ENCODE measurements at regions not wholly inside any gene's neighbourhood (a gene's known extent, or its start where the extent isn't known, plus 50 kb on each side); places are given as distances from the start of the nearest gene placed in this dataset.

DNA sequence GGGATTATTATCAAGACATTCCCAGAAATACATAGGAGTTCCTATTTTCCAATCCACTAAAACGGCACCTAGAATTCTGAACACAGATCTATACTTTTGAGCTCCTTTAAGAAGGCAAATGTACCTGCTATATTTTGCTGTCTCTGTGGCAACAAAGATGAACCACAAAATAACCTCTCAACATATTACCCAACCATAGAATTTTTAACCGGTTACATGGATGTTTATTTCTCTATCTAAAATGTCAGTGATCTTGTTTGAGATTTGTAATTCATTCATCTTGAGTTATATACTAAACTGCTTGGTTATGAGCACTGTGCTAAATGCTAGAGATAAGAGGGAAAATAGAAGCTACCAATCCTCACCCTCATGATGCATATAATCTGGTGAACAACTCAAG lies 117.5 kb upstream of the HMGCLL1 start:
- no peak for DNase-seq

DNA sequence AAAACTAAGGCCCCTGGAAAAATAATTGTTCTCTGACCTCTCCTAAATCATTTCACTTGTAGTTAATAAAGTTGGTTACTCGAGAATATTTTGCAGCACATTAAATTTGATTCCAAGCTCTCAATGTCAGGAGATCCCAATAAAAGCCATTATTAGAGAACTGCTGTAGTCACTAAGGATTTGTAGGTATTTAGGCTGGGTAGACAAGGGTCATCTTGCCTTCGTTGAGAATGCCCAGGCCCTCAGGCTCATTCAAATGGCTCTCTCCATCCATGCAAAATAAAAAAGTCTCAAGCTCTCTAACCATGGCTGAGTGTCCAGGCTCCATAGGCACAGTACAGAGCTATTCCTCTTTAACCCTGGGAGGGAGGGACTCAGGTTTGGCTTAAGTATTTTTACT lies 117.0 kb upstream of the HMGCLL1 start:
- no peak for DNase-seq

DNA sequence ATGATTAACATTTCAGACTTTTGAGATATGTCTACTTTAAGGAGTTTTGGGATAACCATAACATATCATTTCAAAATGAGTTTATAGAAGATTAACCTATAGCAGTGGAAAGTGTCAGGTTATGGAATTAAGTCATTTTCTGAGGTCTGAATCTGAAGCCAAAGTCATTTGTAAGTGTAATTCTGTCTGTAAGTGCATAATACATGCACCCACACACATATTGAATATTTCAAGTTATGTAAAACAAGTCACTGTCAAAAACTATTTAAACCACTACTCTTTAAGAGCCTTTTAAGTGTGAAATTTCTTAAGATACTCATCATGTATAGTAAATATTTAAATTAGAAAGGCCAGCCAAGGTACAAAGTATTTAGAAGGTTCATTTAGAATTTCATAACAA lies 115.8 kb upstream of the HMGCLL1 start:
- DNase-seq: no peak

DNA sequence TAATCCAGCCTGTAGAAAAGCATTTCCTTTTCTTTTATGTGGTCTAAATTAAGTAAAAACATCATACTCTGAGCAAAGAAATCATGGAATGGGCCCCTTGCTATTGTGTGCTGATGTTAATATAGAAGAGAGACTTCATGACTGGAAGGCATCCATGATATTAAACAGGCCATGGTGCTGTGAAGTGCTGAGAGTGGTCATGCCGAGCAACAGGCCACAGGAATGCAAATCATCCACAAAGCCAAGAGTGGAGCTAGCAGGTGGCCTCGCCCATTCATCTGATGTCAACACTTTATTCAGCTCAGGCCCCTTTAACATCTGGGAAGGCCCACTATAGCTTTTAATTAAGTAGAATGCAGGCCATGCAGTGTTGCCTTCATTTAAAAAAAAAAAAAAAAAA lies 115.2 kb upstream of the HMGCLL1 start:
- DNase-seq: peak; percentile 75

DNA sequence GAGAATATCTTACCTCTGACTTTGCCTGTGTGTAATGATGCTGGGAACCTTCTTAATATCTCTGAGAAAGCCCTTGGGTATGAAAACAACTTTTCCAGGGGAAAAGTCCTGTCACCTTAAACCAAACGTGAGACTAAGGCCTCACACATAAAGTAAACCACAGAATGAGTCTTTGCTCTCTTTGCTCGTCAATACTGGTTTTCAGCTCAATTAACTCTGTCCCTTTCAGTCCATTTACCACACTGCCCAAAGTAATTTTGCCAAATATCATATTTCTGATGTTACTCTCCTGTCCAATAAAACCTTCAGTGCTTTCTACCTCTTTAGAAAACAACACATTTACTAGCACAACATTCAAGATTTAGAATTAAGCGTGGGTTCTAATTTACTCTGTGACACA lies 100.5 kb upstream of the HMGCLL1 start:
- DNase-seq: no peak

DNA sequence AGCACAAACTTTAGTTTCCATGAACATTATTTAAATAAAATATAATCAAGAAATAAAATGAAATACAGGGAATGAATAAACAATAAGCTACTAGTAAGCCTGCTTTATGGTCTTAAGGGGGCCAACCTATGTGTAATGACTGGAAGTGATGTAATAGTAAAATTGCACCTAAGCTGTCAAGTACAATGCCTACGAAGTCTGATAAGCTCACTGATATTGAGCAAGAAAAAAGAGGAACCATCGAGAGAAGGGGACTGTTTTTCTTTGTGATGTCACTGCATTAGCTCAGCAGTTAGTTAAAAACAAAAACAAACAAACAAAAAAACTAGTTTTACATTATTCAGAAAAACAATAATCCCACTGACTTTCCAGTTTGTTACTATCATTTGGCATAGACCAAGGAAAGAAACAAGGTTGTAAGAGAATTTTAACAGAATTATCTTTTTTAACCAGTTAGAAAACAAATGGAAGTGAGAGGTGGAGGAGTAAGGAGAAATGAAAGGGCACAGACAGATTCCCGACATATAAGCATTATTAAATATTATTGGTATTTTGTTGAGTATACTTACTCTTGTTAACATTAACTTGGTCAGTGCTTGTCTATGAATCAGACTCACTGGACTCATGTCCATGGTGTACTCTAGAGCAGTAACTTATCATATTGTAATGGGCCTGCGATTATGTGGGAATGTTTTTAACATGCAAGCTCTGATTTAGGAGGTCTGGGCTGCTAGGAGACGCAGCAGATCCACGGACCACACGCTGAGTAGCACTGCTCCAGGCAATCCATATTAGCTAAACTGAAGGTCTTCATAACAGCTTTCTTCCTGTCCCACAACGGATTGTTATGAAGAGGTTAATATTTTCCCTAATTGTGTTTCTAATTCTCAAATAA lies 99.6 kb upstream of the HMGCLL1 start:
- no peak for DNase-seq

DNA sequence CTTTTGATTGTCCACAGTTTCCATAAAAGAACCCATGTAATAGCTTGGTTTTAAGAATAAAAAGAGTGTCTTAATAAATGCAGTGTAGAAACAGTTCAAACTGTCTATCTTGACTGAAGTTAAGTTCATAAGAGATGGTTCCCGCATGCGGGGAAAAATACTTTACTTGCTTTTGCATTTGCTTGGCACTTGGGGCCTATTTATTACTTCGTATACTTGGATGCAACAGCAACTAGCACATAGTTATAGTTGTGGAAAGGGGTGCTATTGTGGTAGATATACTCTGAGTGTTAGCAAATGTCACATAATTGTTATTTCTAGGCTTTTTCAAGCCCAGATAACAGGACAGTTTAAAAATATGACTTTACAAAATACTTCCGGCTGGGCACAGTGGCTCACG lies 97.7 kb upstream of the HMGCLL1 start:
- DNase-seq: no peak

DNA sequence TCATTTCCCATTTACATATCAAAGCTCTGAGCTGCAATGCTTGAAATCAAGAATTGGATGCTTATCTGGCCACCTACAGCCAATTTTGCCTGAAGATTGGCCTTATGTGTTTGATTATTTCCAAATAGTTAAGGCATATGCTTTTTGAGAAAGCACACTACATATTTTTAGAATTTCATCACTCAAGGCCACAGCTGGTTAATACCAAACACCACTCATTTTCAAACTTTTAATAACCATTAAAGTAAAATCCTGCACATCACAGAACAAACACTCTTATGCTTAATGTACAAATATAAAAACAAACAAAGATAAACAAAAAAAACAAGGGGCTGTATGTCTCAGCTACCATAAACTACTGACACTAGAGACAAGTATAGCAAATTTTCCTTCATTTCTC lies 96.9 kb upstream of the HMGCLL1 start:
- no peak for DNase-seq

DNA sequence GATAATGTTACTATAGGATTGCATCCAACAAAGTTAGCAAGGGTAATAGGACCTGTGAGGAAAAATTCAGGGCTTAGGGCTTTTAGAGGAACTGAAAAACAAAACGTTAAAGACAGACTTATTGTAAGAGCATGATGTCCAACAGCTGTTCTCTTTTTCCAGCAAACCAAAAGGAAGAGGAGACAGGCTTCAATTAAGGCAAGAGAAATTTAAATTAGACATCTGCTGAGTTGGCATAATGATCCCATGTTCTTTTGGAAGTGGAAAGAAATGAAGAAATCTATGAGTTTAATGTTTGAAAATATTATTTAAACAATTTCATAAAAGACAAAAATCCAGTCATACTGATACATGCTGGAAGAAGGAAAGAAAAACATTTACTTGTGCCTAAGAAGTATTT lies 95.7 kb upstream of the HMGCLL1 start:
- no peak for DNase-seq

DNA sequence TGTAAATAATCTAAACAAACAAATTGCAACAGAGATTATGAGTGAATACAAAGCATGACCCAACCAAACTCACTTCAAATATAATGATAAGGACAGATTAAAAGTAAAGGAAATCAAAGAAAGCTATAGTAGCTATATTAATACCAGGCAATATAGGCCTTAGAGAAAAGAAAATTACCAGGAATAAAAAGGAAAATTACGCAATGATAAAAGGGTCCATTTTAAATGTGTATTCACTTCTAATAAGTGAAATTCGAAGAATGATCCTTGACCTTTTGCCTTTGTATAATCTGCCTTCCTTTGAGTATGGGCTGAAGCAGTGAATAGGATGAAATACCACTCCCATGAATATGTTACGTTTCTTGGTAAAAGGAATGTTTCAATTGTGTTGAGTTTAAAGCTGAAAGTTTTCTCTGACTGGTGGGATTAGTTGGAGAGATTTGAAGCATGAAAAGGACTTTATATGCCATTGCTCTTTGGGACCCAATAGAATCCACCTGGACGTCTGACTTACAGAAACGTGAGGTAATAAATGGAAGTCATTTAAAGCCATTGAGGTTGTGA lies 91.9 kb upstream of the HMGCLL1 start:
- DNase-seq: no peak

DNA sequence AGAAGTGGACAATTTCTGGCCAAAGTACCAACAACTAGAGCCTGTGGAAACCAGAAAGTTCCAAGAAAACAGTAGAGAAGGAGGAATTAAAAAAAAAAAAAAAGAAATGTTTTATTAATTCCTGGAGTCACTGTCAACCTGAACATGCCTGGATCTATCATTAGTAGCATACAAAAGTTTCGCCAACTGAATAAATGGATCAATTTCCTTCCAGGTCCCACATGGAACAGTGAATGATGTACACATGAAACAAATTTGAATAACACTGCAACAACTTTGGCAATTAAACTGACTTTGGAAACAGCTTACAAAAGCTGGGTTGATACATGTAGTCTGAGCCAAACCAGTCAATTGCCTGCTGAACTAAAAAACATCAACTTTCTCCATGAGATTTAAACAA lies 90.0 kb upstream of the HMGCLL1 start:
- DNase-seq: no peak

DNA sequence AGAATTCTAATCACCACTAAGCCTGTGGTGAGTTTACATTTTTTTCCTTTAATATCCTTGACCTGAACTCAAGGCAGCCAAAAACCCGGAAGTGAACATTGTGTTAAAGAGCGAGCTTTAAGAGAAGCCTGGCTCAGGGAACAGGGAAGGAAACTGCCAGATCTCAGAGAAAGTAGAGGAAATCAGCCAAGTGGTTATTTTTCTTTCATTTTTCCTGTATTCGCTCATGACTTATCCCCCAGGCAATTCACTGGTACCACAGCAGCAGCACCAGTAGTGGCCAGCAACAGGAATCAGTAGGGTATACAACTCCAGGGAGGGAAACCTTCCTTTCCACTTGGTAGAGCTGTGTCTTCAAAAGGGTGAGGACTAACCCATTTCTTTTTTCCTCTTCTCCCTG lies 89.6 kb upstream of the HMGCLL1 start:
- peak; percentile 3 for DNase-seq

DNA sequence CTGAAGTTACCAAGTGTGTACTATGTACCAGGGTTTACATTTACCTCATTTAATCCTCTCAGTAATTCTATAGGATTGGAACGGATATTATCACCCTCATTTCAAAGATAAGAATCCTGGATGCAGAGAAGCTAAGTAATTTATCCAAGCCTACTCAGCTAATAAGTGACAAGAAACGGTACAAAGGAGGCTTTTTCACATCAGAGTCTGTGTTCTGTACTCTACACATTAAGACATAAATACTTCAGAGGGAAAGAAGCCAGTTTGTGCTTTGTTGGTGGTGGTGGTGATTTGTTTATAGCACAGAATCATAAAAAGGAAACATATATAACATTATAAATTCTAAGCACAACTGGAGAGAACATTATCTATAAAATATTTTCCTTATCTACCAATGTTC lies 88.3 kb upstream of the HMGCLL1 start:
- DNase-seq: no peak

DNA sequence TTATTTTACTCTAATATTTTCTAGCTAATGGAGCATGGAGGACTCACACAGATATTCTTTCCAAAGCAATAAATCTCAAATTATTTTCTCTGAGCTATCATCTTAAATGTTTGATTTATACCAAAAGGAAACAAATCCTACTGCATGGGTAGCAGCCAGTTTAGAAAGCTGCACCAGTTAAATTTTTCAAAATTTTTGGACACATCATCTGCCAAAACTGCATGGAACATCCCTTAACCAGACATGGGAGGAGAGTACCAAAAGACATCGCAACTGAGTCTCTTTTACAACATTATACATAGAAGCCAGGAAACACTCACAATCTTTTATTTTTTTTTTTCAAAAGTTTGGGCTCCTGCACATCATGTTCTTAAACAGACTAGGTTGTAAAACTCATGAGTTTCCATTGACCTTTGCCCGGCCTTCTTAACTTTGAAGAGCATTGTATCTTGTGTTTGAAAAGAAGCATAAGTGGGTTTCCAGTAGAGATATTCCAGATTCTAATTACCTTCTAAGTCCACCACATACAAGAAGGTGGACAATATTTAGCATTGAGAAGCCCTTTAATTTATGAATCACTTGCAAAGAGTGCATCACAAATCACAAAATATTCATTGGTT lies 87.7 kb upstream of the HMGCLL1 start:
- DNase-seq: no peak

DNA sequence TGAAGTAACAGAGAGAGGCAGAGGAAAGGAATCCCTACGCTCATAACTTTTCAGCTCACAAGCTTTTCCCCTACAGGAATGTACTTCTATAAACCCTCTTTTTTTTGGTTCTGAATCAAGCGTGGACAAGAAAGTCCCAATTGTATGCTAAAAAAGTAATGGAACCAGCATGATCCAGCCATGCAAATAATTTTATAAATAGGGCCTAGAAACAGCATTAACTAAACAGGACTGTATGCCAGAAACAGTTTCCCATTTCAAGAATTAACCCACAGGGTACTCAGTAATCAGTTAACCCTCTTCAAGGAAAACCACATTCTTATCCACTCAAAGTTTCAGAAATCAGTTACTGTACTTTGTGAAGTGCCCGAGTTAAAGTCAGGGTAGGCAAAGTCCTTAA lies 87.0 kb upstream of the HMGCLL1 start:
- no peak for DNase-seq

DNA sequence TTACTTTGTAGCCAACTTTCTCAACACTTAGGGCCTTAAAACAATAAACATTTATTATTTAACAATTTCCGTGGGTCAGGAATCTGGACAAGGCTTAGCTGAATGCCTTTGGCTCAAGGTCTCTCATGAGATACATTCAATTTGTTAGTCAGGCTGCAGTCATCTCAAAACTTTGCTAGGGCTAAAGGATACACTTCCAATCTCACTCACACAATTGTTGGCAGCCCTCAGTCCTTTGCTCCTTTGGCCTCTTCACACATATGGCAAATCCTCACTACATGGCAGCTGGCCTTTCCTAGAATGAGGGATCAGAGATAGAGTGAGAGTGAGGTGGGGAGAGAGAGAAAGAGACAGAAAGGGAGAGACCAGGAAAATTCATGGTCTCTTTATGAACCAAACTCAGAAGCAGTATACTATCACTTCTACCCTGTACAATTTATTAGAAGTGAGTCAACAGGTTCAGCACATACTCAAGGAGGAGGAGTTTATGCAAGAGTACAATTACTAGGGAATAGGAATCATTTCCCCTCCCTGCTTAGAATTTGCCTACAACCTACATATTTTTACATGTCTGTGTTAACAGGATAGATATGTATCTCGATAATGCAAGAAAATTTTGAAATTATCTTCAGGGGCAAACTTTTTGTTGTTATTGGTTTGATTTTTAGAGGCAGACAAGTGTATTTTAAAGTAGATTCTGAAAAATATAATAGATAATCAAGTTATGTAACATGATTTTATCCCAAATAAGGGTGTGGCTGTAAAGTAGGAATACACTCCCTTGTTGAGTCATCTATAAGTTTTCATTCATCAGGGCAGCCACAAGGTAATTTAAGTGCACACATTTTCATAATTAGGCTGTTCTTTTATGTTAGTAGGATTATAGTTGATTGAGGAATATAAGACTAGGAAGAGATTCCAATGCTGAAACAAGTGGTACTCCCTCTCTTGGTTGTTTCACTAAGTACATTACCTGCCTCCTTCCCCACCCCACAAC lies 85.9 kb upstream of the HMGCLL1 start:
- DNase-seq: no peak

DNA sequence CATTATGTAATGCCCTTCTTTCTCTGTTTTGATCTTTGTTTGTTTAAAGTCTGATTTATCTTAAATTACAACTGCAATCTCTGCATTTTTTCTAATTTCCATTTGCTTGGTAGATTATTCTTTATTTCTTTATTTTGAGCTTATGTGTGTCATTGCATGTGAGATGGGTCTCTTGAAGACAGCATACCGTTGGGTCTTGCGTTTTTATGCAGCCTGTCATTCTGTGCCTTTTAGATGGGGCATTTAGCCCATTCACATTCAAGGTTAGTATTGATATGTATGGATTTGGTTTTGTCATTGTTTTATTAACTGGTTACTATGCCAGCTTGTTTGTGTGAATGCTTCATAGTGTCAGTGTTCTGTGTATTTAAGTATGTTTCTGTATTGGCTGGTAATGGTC lies 84.9 kb upstream of the HMGCLL1 start:
- no peak for DNase-seq

DNA sequence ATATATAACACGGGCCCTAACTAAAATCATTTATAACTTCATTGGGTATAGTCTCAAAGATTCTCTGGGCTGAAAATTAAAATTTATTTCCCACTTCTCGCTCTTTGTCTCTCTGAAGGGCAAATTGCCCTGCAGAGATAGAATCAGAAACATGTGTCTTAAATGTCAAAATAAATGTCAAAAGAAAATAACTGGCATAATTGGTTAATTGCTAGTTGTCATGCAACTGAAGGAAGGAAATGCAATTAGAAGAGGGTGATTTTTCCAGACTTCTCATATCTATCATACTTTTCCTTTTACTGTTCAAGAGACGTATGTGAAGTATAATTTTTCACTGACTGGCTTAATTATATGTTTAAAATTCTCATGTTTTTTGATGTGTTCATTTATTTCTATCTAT lies 80.3 kb upstream of the HMGCLL1 start:
- DNase-seq: peak; percentile 14

DNA sequence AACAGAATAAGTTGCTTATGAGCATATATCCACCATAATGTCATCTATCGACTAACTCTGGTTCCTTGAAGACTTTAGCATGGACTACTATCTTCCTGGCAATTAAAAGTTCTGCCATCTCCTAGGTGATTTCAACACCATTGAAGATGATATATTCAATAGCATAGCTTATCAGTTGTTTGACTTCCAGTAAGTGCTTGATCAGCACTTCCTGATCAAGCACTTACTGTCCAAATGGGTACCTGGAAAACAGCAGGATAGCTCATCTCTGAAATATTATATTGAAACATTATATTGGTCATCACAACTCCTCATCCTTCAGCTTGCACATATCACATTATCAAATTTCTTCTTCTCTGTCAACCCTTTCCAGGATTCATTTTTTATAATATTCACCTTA lies 75.5 kb upstream of the HMGCLL1 start:
- DNase-seq: no peak

DNA sequence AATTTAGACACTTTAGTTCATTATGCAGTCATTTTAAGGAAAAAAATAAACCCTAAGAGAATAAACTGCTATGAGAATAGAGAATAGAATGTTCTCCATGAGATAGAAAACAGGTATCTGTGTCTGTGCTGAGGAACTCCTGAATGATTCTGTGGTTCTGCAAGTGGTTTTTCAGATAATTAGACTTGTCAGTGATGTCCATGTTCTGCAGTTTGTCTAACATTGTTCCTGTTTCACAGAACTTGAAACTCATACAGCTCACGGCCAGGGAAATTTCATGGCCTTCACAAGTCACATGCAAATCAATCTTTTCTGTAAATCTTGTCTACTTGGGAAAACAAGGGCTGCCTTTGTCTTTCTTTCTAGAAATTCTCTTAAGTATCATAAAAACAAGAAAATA lies 73.4 kb upstream of the HMGCLL1 start:
- DNase-seq: no peak

DNA sequence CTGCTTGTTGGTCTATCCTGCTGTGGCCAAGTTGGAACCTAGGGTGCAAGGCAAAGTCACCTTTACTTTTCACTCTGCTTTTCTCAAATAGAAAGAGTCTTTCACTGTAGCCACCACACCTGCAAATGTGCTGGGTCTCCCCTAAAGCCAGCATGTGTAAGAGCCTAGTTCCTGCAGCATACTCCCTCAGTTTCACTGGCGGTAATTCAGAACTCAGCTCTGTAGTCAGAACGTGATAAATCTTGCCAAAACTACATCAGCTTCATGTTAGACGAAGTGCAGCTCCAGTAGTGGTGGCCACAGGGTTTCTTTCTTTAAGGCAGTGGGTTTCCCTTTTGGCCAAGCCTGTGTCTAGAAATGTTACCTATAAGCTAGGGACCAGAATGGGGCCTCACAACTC lies 72.0 kb upstream of the HMGCLL1 start:
- DNase-seq: no peak

DNA sequence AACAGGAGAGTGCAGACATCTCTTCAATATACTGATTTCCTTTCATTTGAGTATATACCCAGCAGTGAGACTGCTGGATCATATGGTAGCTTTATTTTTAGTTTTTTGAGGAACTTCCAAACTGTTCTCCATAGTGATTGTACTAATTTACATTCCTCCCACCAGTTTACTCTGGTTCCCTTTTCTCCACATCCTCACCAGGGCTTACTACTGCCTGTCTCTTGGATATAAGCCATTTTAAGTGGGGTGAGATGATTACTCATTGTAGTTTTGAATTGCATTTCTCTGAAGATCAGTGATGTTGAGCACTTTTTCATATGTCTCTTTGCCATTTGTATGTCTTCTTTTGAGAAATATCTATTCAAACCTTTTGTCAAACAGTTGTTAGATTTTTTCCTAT lies 64.9 kb upstream of the HMGCLL1 start:
- peak; percentile 23 for DNase-seq

DNA sequence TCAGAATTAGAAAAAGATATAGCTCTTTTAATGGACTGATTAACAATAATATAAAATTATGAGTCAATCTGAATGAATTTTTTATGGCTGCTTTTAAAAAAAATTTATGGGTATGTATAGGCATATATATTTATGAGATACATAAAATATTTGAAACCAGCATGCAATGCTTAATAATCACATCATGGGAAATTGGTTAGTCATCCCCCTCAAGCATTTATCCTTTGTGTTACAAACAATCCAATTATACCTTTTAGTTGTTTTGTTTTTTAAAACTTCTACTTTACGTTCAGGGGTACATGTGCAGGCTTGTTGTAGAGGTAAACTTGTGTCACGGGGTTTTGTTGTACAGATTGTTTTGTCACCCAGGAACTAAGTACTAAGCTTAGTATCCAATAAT lies 63.4 kb upstream of the HMGCLL1 start:
- DNase-seq: no peak

All from fibroblast of skin of right quadriceps (primary cell).